ENCODE measurements at regions not wholly inside any gene's neighbourhood (a gene's known extent, or its start where the extent isn't known, plus 50 kb on each side); places are given as distances from the start of the nearest gene placed in this dataset.

- no peak overlapping the region for H2BK5ac ChIP-seq (ENCODE audit: low read depth, low read length, poor library complexity, severe bottlenecking)
- no peak overlapping the region for H3K14ac ChIP-seq (replicated peaks; ENCODE audit: low read depth, low read length)
- H3K4me2 ChIP-seq (ENCODE audit: low read depth, low read length), result no peak overlapping the region
- no peak overlapping the region for H4K5ac ChIP-seq (ENCODE audit: low read depth, low read length)
- dilution Hi-C loops (cut with HindIII; ENCODE audit: low sequenced_read_pairs, unreplicated experiment), result no loop called here
- no peak overlapping the region for H3K23ac ChIP-seq (ENCODE audit: low read depth, low read length)
- no peak overlapping the region for H3K4me3 ChIP-seq (ENCODE audit: insufficient read depth, low read depth, low read length)
- no peak overlapping the region for H2BK15ac ChIP-seq (ENCODE audit: low read depth, low read length)
- no peaks in the 10 kb centered on the region for H3K36me3 ChIP-seq (ENCODE audit: control insufficient read depth, insufficient read depth, low read length)
- DNase-seq, result no peak
- no peak overlapping the region for H4K91ac ChIP-seq (ENCODE audit: insufficient read depth, low read depth, low read length)
- ATAC-seq (ENCODE audit: low read depth), result no peak
- no peaks in the 10 kb centered on the region for H3K79me1 ChIP-seq (ENCODE audit: low read depth in 1 of 2, low read length in 2 of 2)
- H4K20me1 ChIP-seq (ENCODE audit: insufficient read depth, low read length), result no peaks in the 10 kb centered on the region
- no peak overlapping the region for H3K56ac ChIP-seq (ENCODE audit: extremely low read depth, insufficient read depth, low read length)
- no peaks in the 10 kb centered on the region for H3K27me3 ChIP-seq (ENCODE audit: control insufficient read depth, insufficient read depth, low read length)
- H3K4ac ChIP-seq (ENCODE audit: low read depth, low read length), result no peak overlapping the region
- TF ChIP-seq CHD1 (IDR thresholded peaks at IDR 0.05; ENCODE audit: low read depth, low read length) (no peak), CTCF (conservative IDR thresholded peaks at IDR 0.05; ENCODE audit: low read depth, low read length) (no peak), RAD21 (IDR thresholded peaks at IDR 0.05; ENCODE audit: low read length) (no peak), BHLHE40 (IDR thresholded peaks at IDR 0.05; ENCODE audit: low read depth, low read length) (no peak), MAFK (IDR thresholded peaks at IDR 0.05; ENCODE audit: low read depth, low read length) (no peak), USF2 (IDR thresholded peaks at IDR 0.05; ENCODE audit: low read depth, low read length) (no peak), MAZ (IDR thresholded peaks at IDR 0.05; ENCODE audit: borderline replicate concordance, low read depth, low read length) (no peak), NFE2L2 (IDR thresholded peaks at IDR 0.05; ENCODE audit: low read depth, low read length) (no peak)
- no peaks in the 10 kb centered on the region for H3K4me1 ChIP-seq (ENCODE audit: control insufficient read depth, insufficient read depth, low read length)
- H2BK20ac ChIP-seq (ENCODE audit: low read depth, low read length), result no peak overlapping the region
- in situ Hi-C loops (cut with MboI; ENCODE audit: low sequenced_read_pairs), result no loop called here
- no peak overlapping the region for H2BK120ac ChIP-seq (ENCODE audit: low read depth, low read length)
- intact Hi-C loops (cut with micrococcal nuclease), result no loop called here
- H3K27ac ChIP-seq (ENCODE audit: insufficient read depth, low read length), result no peak overlapping the region
- no peak overlapping the region for H3K18ac ChIP-seq (ENCODE audit: low read depth, low read length)
- no TSS peak for BruUV-seq (replicated peaks)
- H3K9ac ChIP-seq (ENCODE audit: low read depth, low read length), result no peak overlapping the region
- ChIA-PET POLR2A (ENCODE audit: unreplicated experiment) (no interaction called here), CTCF (no interaction called here)
- H4K8ac ChIP-seq (ENCODE audit: low read depth in 2 of 2, low read length in 2 of 2), result no peak overlapping the region
- H3K9me1 ChIP-seq (ENCODE audit: insufficient read depth, low read length), result no peaks in the 10 kb centered on the region
- no peak overlapping the region for H2AK9ac ChIP-seq (replicated peaks; ENCODE audit: low read depth, low read length, poor library complexity)
- H2AK5ac ChIP-seq (ENCODE audit: low read depth, low read length), result no peak overlapping the region
- H3K9me3 ChIP-seq (ENCODE audit: control insufficient read depth, insufficient read depth, low read length), result peaks cover 20% of the 10 kb centered on the region
- 25% methylated on average over 2 of the region's 16 CpGs; no CpG with 5 or more reads in 1 of the 2 experiments for WGBS, 2 experiments (ENCODE audit: extremely low coverage in 2 of 2, insufficient read length in 1 of 2)
- no peak overlapping the region for H2AFZ ChIP-seq (replicated peaks; ENCODE audit: low read length, poor library complexity)
These were observed 275.7 kb downstream of the MYCN start for GRCh38 chr2:16215902-16216557.

Measured in IMR-90 (cell line).